ENCODE measurements at regions not wholly inside any gene's neighbourhood (a gene's known extent, or its start where the extent isn't known, plus 50 kb on each side); places are given as distances from the start of the nearest gene placed in this dataset.

GRCh38 chr7:144910411-144910810 is 74.6 kb upstream of the TPK1 start:
- DNase-seq = no peak

GRCh38 chr7:144908943-144909556 is 73.2 kb upstream of the TPK1 start:
- DNase-seq = no peak

- DNase-seq = no peak
Observed at GRCh38 chr7:144908324-144908723, 72.5 kb upstream of the TPK1 start.

GRCh38 chr7:144907577-144907976 is 71.7 kb upstream of the TPK1 start:
- no peak for DNase-seq

GRCh38 chr7:144903201-144903600 is 67.3 kb upstream of the TPK1 start:
- no peak for DNase-seq

- DNase-seq = no peak
Observed at GRCh38 chr7:144892761-144893160, 56.9 kb upstream of the TPK1 start.

All from activated CD4-positive, alpha-beta T cell treated with anti-CD3 and anti-CD28 coated beads for 48 hours (primary cell).